Epithelial cell of esophagus (primary cell): ENCODE measurements at regions not wholly inside any gene's neighbourhood (a gene's known extent, or its start where the extent isn't known, plus 50 kb on each side); places are given as distances from the start of the nearest gene placed in this dataset.

Source experiments
- DNase-seq: peaks from one replicate; pipeline ENCODE4 v3.0.0; 2010; ENCODE audit warnings: low read depth
- H3K4me3 ChIP-seq: 2 replicates; pipeline ENCODE4 v1.5.1; 2011; ENCODE audit warnings: mild to moderate bottlenecking, low read length, control low read depth
- CTCF ChIP-seq: IDR thresholded peaks from 2 replicates; pipeline ENCODE4 v1.5.1; 2011; ENCODE audit warnings: low read depth, mild to moderate bottlenecking, low read length, control low read depth, inconsistent platforms; ENCODE audit not compliant: insufficient read depth; ENCODE audit errors: missing control alignments

DNA sequence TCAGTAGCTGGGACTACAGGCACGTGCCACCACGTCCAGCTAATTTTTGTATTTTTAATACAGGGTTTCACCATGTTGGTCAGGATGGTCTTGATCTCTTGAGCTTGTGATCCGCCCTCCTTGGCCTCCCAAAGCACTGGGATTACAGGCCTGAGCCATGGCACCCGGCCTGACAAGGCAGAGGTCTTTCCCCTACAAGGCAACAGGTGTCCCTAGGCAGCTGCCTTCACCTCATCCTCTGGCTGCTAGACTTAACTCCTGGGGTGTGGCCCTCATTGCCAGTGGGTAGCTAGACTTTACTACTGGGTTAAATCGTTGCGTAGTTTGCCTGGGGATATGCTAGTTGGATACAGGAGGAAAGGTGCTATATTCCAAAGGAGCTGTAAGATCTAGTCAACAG lies 81.4 kb downstream of the CHRD start:
- no peak for TF ChIP-seq CTCF

DNA sequence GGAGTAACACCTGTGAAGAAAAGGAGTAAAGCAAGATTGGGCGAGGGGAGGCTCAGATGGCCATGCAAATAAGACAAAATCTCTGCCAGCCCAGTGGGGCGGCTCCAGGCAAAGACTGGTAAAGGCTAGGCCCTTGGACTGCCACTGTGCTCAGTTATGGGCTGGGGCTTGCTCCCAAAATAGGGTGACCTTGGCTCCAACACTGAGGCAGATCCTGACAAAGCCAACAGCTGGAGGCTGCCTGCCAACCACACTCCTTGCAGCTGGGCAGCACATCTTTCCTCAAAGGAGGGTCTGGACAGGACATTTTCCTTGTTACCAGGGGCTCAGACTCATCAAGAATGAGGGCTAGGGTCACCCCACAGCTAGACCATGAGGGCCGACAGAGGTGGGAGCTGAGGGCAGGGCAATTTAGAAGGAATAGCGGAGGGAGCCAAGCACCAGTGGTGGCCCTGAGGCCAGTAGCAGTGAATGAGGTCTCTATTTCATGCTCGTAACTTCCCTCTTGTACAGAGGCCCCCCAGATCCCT lies 86.1 kb downstream of the CHRD start:
- DNase-seq, result no peak
- TF ChIP-seq CTCF, result no peak
- no peak overlapping the region for H3K4me3 ChIP-seq

More for the DNA sequence above, 81.4 kb downstream of the CHRD start:
- no peak for DNase-seq
- no peak overlapping the region for H3K4me3 ChIP-seq

GRCh38 chr3:184466413-184466960 lies 86.6 kb downstream of the CHRD start:
- no peak for TF ChIP-seq CTCF
- DNase-seq, result no peak
- H3K4me3 ChIP-seq, result no peak overlapping the region

DNA sequence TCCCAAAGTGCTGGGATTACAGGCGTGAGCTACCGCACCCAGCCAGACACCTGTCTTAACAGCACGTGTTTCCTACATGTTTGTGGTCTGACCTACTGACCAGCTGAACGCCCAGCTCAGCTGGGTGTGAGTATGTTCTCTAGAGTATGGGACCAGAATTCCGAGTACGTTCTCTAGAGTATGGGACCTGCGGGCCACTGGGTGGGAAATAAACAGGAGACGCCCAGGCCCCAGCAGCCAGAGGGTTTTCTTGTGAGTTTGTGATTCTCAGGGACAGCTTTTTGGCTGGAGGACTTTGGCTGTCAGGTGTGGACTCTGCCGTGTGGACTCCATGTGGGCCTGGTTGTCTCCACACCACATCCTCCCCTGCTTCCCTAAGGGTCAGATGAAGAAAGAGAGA lies 87.3 kb downstream of the CHRD start:
- DNase-seq, result no peak
- no peak overlapping the region for H3K4me3 ChIP-seq
- TF ChIP-seq CTCF, result no peak

GRCh38 chr3:184470551-184470950 lies 90.7 kb downstream of the CHRD start:
- DNase-seq, result no peak
- H3K4me3 ChIP-seq, result no peak overlapping the region
- no peak for TF ChIP-seq CTCF

GRCh38 chr3:184471439-184471838 lies 90.1 kb upstream of the EPHB3 start:
- H3K4me3 ChIP-seq, result no peak overlapping the region
- no peak for TF ChIP-seq CTCF
- no peak for DNase-seq

- no peak for DNase-seq
- no peak overlapping the region for H3K4me3 ChIP-seq
- no peak for TF ChIP-seq CTCF
These were observed 88.7 kb upstream of the EPHB3 start for GRCh38 chr3:184472723-184473428.
